ENCODE measurements at regions not wholly inside any gene's neighbourhood (a gene's known extent, or its start where the extent isn't known, plus 50 kb on each side); places are given as distances from the start of the nearest gene placed in this dataset.
"Not testable (repeated sequence)": the region's sequence is repeated elsewhere in the genome, so short reads cannot be mapped to it uniquely, and the experiment has no call there.

GRCh38 chr11:54985731-54986130 lies 276.2 kb upstream of the TRIM48 start:
- Mint-ChIP-seq H3K27ac (no peak overlapping the region), H3K27me3 (no peaks in the 10 kb centered on the region), H3K4me1 (ENCODE audit: low read depth) (no peaks in the 10 kb centered on the region), H3K4me3 (no peak overlapping the region), H3K9me3 (peaks cover 27% of the 10 kb centered on the region), H3K36me3 (ENCODE audit: low read depth) (no peaks in the 10 kb centered on the region)
- ChIA-PET POLR2A (no interaction called here), CTCF (no interaction called here)
- TF ChIP-seq CTCF (IDR thresholded peaks at IDR 0.05), result no peak
- DNase-seq (no peak), ATAC-seq (no peak)
- intact Hi-C loops (cut with micrococcal nuclease), result no loop called here

GRCh38 chr11:55028837-55029236 lies 233.1 kb upstream of the TRIM48 start:
- ChIA-PET CTCF (interaction anchor here (0.6 kb wide), 1 partner anchor 96 kb away, joined by 3 read pairs; no protein-coding TSS in a partner anchor), POLR2A (interaction anchor here (0.7 kb wide), 1 partner anchor 15 kb away, joined by 5 read pairs; no protein-coding TSS in a partner anchor)
- DNase-seq; H3K27me3 Mint-ChIP-seq; H3K4me3 Mint-ChIP-seq; intact Hi-C loops (cut with micrococcal nuclease); H3K27ac Mint-ChIP-seq; H3K36me3 Mint-ChIP-seq (ENCODE audit: low read depth); ATAC-seq; H3K4me1 Mint-ChIP-seq (ENCODE audit: low read depth): not testable (repeated sequence)
- peaks cover 34% of the 10 kb centered on the region for H3K9me3 Mint-ChIP-seq

- intact Hi-C loops (cut with micrococcal nuclease), result no loop called here
- Mint-ChIP-seq H3K27me3 (no peaks in the 10 kb centered on the region), H3K27ac (no peak overlapping the region), H3K9me3 (peaks cover 30% of the 10 kb centered on the region), H3K4me3 (no peak overlapping the region), H3K36me3 (ENCODE audit: low read depth) (peaks cover 4% of the 10 kb centered on the region), H3K4me1 (ENCODE audit: low read depth) (no peaks in the 10 kb centered on the region)
- ChIA-PET POLR2A (no interaction called here), CTCF (no interaction called here)
- no peak for DNase-seq
- ATAC-seq, result no peak
- TF ChIP-seq CTCF (IDR thresholded peaks at IDR 0.05), result no peak
These were observed 207.2 kb upstream of the TRIM48 start for GRCh38 chr11:55054723-55055122.

GRCh38 chr11:55084588-55084987 lies 177.4 kb upstream of the TRIM48 start:
- ATAC-seq; H3K4me3 Mint-ChIP-seq; H3K4me1 Mint-ChIP-seq (ENCODE audit: low read depth); intact Hi-C loops (cut with micrococcal nuclease); H3K27me3 Mint-ChIP-seq; DNase-seq; CTCF ChIA-PET; H3K27ac Mint-ChIP-seq; H3K36me3 Mint-ChIP-seq (ENCODE audit: low read depth); POLR2A ChIA-PET: not testable (repeated sequence)
- peaks cover 38% of the 10 kb centered on the region for H3K9me3 Mint-ChIP-seq

- ChIA-PET CTCF (no interaction called here), POLR2A (no interaction called here)
- Mint-ChIP-seq H3K27ac (no peak overlapping the region), H3K4me1 (ENCODE audit: low read depth) (no peaks in the 10 kb centered on the region), H3K36me3 (ENCODE audit: low read depth) (peaks cover 3% of the 10 kb centered on the region), H3K4me3 (no peak overlapping the region), H3K9me3 (peaks cover 28% of the 10 kb centered on the region), H3K27me3 (no peaks in the 10 kb centered on the region)
- DNase-seq (no peak), ATAC-seq (no peak)
- no peak for TF ChIP-seq CTCF (IDR thresholded peaks at IDR 0.05)
- intact Hi-C loops (cut with micrococcal nuclease), result no loop called here
These were observed 155.6 kb upstream of the TRIM48 start for GRCh38 chr11:55106391-55106790.
